ENCODE measurements at regions not wholly inside any gene's neighbourhood (a gene's known extent, or its start where the extent isn't known, plus 50 kb on each side); places are given as distances from the start of the nearest gene placed in this dataset.

GRCh38 chr4:32423267-32423666 lies 1703.1 kb downstream of the PCDH7 start (continued):
- TF ChIP-seq, protein P1, sequence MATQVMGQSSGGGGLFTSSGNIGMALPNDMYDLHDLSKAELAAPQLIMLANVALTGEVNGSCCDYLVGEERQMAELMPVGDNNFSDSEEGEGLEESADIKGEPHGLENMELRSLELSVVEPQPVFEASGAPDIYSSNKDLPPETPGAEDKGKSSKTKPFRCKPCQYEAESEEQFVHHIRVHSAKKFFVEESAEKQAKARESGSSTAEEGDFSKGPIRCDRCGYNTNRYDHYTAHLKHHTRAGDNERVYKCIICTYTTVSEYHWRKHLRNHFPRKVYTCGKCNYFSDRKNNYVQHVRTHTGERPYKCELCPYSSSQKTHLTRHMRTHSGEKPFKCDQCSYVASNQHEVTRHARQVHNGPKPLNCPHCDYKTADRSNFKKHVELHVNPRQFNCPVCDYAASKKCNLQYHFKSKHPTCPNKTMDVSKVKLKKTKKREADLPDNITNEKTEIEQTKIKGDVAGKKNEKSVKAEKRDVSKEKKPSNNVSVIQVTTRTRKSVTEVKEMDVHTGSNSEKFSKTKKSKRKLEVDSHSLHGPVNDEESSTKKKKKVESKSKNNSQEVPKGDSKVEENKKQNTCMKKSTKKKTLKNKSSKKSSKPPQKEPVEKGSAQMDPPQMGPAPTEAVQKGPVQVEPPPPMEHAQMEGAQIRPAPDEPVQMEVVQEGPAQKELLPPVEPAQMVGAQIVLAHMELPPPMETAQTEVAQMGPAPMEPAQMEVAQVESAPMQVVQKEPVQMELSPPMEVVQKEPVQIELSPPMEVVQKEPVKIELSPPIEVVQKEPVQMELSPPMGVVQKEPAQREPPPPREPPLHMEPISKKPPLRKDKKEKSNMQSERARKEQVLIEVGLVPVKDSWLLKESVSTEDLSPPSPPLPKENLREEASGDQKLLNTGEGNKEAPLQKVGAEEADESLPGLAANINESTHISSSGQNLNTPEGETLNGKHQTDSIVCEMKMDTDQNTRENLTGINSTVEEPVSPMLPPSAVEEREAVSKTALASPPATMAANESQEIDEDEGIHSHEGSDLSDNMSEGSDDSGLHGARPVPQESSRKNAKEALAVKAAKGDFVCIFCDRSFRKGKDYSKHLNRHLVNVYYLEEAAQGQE (IDR thresholded peaks at IDR 0.05; ENCODE audit: low read depth): no peak
- TF ChIP-seq, protein P2, sequence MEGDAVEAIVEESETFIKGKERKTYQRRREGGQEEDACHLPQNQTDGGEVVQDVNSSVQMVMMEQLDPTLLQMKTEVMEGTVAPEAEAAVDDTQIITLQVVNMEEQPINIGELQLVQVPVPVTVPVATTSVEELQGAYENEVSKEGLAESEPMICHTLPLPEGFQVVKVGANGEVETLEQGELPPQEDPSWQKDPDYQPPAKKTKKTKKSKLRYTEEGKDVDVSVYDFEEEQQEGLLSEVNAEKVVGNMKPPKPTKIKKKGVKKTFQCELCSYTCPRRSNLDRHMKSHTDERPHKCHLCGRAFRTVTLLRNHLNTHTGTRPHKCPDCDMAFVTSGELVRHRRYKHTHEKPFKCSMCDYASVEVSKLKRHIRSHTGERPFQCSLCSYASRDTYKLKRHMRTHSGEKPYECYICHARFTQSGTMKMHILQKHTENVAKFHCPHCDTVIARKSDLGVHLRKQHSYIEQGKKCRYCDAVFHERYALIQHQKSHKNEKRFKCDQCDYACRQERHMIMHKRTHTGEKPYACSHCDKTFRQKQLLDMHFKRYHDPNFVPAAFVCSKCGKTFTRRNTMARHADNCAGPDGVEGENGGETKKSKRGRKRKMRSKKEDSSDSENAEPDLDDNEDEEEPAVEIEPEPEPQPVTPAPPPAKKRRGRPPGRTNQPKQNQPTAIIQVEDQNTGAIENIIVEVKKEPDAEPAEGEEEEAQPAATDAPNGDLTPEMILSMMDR (IDR thresholded peaks at IDR 0.05 in 2 of 3, conservative IDR thresholded peaks at IDR 0.05 in 1 of 3; ENCODE audit: borderline replicate concordance in 1 of 3, insufficient read depth in 1 of 3, low read depth in 2 of 3, low read length in 2 of 3): no peak

GRCh38 chr4:32425243-32425642 lies 1705.1 kb downstream of the PCDH7 start:
- POLR2A ChIA-PET: no interaction called here
- no peaks in the 10 kb centered on the region for H4K20me1 ChIP-seq (ENCODE audit: insufficient read depth)

More at GRCh38 chr4:32425243-32425642, 1705.1 kb downstream of the PCDH7 start:
- H3K27me3 ChIP-seq (ENCODE audit: insufficient read depth, low read length): no peaks in the 10 kb centered on the region
- no peaks in the 10 kb centered on the region for H3K9me2 ChIP-seq (ENCODE audit: insufficient read depth)
- RAD21 ChIA-PET (ENCODE audit: low non-redundant PET in 1 of 2, low total read pairs in 2 of 2, uncharacterized antibody in 2 of 2, unreplicated experiment in 2 of 2): no interaction called here
- CTCF ChIA-PET: no interaction called here
- no peak for ATAC-seq
- DNase-seq (ENCODE audit: low read depth, low spot score): no peak
- H3K4me3 ChIP-seq (replicated peaks in 1 of 2; ENCODE audit: low read depth in 1 of 2, low read length in 2 of 2): no peak overlapping the region
- no peaks in the 10 kb centered on the region for H3K36me3 ChIP-seq (ENCODE audit: control insufficient read depth in 1 of 2, insufficient read depth in 2 of 2, low read length in 2 of 2)
- H3K27ac ChIP-seq (ENCODE audit: low read depth, low read length): no peak overlapping the region
- BruUV-seq (replicated peaks): no TSS peak
- TF ChIP-seq, protein P3, sequence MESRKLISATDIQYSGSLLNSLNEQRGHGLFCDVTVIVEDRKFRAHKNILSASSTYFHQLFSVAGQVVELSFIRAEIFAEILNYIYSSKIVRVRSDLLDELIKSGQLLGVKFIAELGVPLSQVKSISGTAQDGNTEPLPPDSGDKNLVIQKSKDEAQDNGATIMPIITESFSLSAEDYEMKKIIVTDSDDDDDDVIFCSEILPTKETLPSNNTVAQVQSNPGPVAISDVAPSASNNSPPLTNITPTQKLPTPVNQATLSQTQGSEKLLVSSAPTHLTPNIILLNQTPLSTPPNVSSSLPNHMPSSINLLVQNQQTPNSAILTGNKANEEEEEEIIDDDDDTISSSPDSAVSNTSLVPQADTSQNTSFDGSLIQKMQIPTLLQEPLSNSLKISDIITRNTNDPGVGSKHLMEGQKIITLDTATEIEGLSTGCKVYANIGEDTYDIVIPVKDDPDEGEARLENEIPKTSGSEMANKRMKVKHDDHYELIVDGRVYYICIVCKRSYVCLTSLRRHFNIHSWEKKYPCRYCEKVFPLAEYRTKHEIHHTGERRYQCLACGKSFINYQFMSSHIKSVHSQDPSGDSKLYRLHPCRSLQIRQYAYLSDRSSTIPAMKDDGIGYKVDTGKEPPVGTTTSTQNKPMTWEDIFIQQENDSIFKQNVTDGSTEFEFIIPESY (IDR thresholded peaks at IDR 0.05; ENCODE audit: extremely low read depth, insufficient replicate concordance, low read length): no peak
- no peak for TF ChIP-seq YY1 (IDR thresholded peaks at IDR 0.05; ENCODE audit: extremely low read depth, insufficient replicate concordance, low read depth, low read length)
- TF ChIP-seq EZH2phosphoT487 (IDR thresholded peaks at IDR 0.05; ENCODE audit: borderline replicate concordance): no peak
- TF ChIP-seq ELF1 (IDR thresholded peaks at IDR 0.05; ENCODE audit: borderline replicate concordance, low read depth): no peak
- no peak for TF ChIP-seq POLR2AphosphoS5 (IDR thresholded peaks at IDR 0.05; ENCODE audit: low read depth, low read length)
- no peak for TF ChIP-seq JUND (IDR thresholded peaks at IDR 0.05)
- no peak for TF ChIP-seq EZH2 (IDR thresholded peaks at IDR 0.05)
- TF ChIP-seq SRF (IDR thresholded peaks at IDR 0.05; ENCODE audit: low read depth): no peak
- TF ChIP-seq FOSL1 (IDR thresholded peaks at IDR 0.05; ENCODE audit: low read depth): no peak
- intact Hi-C loops (cut with micrococcal nuclease): no loop called here
- no peaks in the 10 kb centered on the region for H3K79me2 ChIP-seq (ENCODE audit: insufficient read depth, low read length)
- H3K9ac ChIP-seq (ENCODE audit: low read length): no peak overlapping the region
- no peak overlapping the region for H2AFZ ChIP-seq (ENCODE audit: low read depth, low read length, poor library complexity, severe bottlenecking)
- no peak overlapping the region for H3K4me2 ChIP-seq (ENCODE audit: low read length)
- no peaks in the 10 kb centered on the region for H3K4me1 ChIP-seq (ENCODE audit: control insufficient read depth in 1 of 2, insufficient read depth in 2 of 2, low read length in 2 of 2)
- H3K9me3 ChIP-seq (ENCODE audit: control insufficient read depth in 1 of 2, insufficient read depth in 1 of 2, low read depth in 1 of 2, low read length in 2 of 2): no peaks in the 10 kb centered on the region

All from HCT116 (cell line).